Ammon's horn (tissue), 1 donor: ENCODE measurements at regions not wholly inside any gene's neighbourhood (a gene's known extent, or its start where the extent isn't known, plus 50 kb on each side); places are given as distances from the start of the nearest gene placed in this dataset.
"Not testable (repeated sequence)": the region's sequence is repeated elsewhere in the genome, so short reads cannot be mapped to it uniquely, and the experiment has no call there.

ENCODE experiments used
- DNase-seq: peaks from one replicate; pipeline ENCODE4 v3.0.0-alpha.2; 2016; ENCODE audit warnings: low spot score

- no peak for DNase-seq
These were observed 131.1 kb downstream of the JRKL start for GRCh38 chr11:96520939-96521338.

- no peak for DNase-seq
These were observed 133.8 kb downstream of the JRKL start for GRCh38 chr11:96523656-96524055.

GRCh38 chr11:96524475-96524874, 134.7 kb downstream of the JRKL start:
- no peak for DNase-seq

- no peak for DNase-seq
These were observed 140.7 kb downstream of the JRKL start for GRCh38 chr11:96530473-96530872.

- no peak for DNase-seq
These were observed 148.3 kb downstream of the JRKL start for GRCh38 chr11:96538104-96538503.

- DNase-seq = no peak
These were observed 148.8 kb downstream of the JRKL start for GRCh38 chr11:96538622-96539021.

GRCh38 chr11:96540875-96541274, 151.1 kb downstream of the JRKL start:
- DNase-seq = no peak

- no peak for DNase-seq
These were observed 153.4 kb downstream of the JRKL start for GRCh38 chr11:96543177-96543576.

- DNase-seq = not testable (repeated sequence)
These were observed 155.4 kb downstream of the JRKL start for GRCh38 chr11:96545192-96545591.

GRCh38 chr11:96551136-96551535, 161.3 kb downstream of the JRKL start:
- DNase-seq = no peak

GRCh38 chr11:96554236-96554820, 164.5 kb downstream of the JRKL start:
- no peak for DNase-seq

- not testable (repeated sequence) for DNase-seq
These were observed 166.0 kb downstream of the JRKL start for GRCh38 chr11:96555826-96556225.

GRCh38 chr11:96560727-96561126, 170.9 kb downstream of the JRKL start:
- not testable (repeated sequence) for DNase-seq

GRCh38 chr11:96567176-96567575, 177.4 kb downstream of the JRKL start:
- no peak for DNase-seq

- no peak for DNase-seq
These were observed 177.9 kb downstream of the JRKL start for GRCh38 chr11:96567667-96568066.

GRCh38 chr11:96576383-96576782, 186.6 kb downstream of the JRKL start:
- no peak for DNase-seq

- no peak for DNase-seq
These were observed 188.6 kb downstream of the JRKL start for GRCh38 chr11:96578379-96578778.

- DNase-seq = no peak
These were observed 189.8 kb downstream of the JRKL start for GRCh38 chr11:96579656-96580055.

GRCh38 chr11:96580476-96581040, 190.7 kb downstream of the JRKL start:
- no peak for DNase-seq

- not testable (repeated sequence) for DNase-seq
These were observed 196.4 kb downstream of the JRKL start for GRCh38 chr11:96585944-96586880.

- not testable (repeated sequence) for DNase-seq
These were observed 199.0 kb downstream of the JRKL start for GRCh38 chr11:96588793-96589192.

GRCh38 chr11:96595011-96595410, 205.2 kb downstream of the JRKL start:
- DNase-seq = no peak
